Fibroblast of lung (primary cell): ENCODE measurements at regions not wholly inside any gene's neighbourhood (a gene's known extent, or its start where the extent isn't known, plus 50 kb on each side); places are given as distances from the start of the nearest gene placed in this dataset.

Source experiments
- DNase-seq, 2 donors: peaks; one replicate each; pipeline versions ENCODE4 v3.0.0 to v3.0.0-alpha.2; 2010; ENCODE audit warnings: low read depth in 2 of 2
- H2AFZ ChIP-seq: 2 replicates; pipeline ENCODE4 v1.5.1; 2012; ENCODE audit warnings: low read length, control low read depth, inconsistent platforms
- H3K27ac ChIP-seq: 2 replicates; pipeline ENCODE4 v1.5.1; 2011; ENCODE audit warnings: low read length, control low read depth; ENCODE audit not compliant: insufficient read depth
- H3K27me3 ChIP-seq: 2 replicates; pipeline ENCODE4 v1.5.1; 2011; ENCODE audit warnings: mild to moderate bottlenecking, low read length; ENCODE audit not compliant: control insufficient read depth, insufficient read depth
- H3K36me3 ChIP-seq: 2 replicates; pipeline ENCODE4 v1.5.1; 2011; ENCODE audit warnings: low read length; ENCODE audit not compliant: control insufficient read depth, insufficient read depth
- H3K4me1 ChIP-seq: 2 replicates; pipeline ENCODE4 v1.5.1; 2011; ENCODE audit warnings: low read length; ENCODE audit not compliant: control insufficient read depth, insufficient read depth; ENCODE audit errors: extremely low read depth
- H3K4me2 ChIP-seq: 2 replicates; pipeline ENCODE4 v1.5.1; 2011; ENCODE audit warnings: low read length, control low read depth; ENCODE audit not compliant: insufficient read depth; ENCODE audit errors: extremely low read depth
- H3K4me3 ChIP-seq, 4 experiments: fragments of 200-600 bp in 1 of 4; sonication (generic) in 1 of 4; replicated peaks in 1 of 4; 2 replicates each; pipeline ENCODE4 v1.5.1; 2011 to 2016; ENCODE audit warnings: low read length in 4 of 4, low read depth in 3 of 4, mild to moderate bottlenecking in 3 of 4, control low read depth in 2 of 4, inconsistent platforms in 1 of 4, mixed read lengths in 1 of 4; ENCODE audit not compliant: insufficient read depth in 1 of 4; ENCODE audit errors: control extremely low read depth in 1 of 4
- H3K79me2 ChIP-seq: 2 replicates; pipeline ENCODE4 v1.5.1; 2012; ENCODE audit warnings: mild to moderate bottlenecking, low read length, inconsistent platforms; ENCODE audit not compliant: control insufficient read depth, insufficient read depth
- H3K9ac ChIP-seq: 2 replicates; pipeline ENCODE4 v1.5.1; 2011; ENCODE audit warnings: mild to moderate bottlenecking, low read length, control low read depth; ENCODE audit not compliant: insufficient read depth
- H3K9me3 ChIP-seq: 2 replicates; pipeline ENCODE4 v1.5.1; 2012; ENCODE audit warnings: low read depth, low read length; ENCODE audit not compliant: control insufficient read depth, insufficient read depth
- H4K20me1 ChIP-seq: 2 replicates; pipeline ENCODE4 v1.5.1; 2011; ENCODE audit warnings: low read length; ENCODE audit not compliant: control insufficient read depth, insufficient read depth; ENCODE audit errors: extremely low read depth
- EZH2 ChIP-seq: IDR thresholded peaks from 2 replicates; pipeline ENCODE4 v1.5.1; 2012; ENCODE audit warnings: low read length, control low read depth, mild to moderate bottlenecking; ENCODE audit errors: missing control alignments
- TF ChIP-seq, protein P1 (sequence below), 2 donors: IDR thresholded peaks in 1 of 2; conservative IDR thresholded peaks in 1 of 2; 1 replicate in 1 of 2; 2 replicates in 1 of 2; pipeline ENCODE4 v1.5.1; 2011 to 2012; ENCODE audit warnings: low read length in 2 of 2, control low read depth in 1 of 2, inconsistent platforms in 1 of 2, low read depth in 1 of 2, mild to moderate bottlenecking in 1 of 2

DNA sequence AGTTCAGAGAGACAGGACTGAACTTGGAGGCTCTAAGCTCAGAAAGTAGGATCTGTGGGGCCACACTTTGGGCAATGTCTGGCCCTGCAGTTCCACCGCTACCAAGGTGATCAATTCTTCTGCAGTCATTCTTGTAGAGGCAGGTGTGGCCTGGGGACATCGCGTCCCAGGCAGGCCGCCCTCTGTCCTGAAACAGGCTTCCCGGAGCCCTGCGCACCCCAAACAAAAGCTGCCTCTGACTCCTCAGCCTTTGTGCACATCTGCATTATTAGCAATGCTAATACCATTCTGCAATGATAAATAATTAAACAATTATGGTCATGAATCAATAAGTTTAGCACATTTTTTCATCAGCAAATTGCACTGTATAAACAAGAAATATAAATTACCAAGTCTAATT lies 160.2 kb downstream of the URI1 start:
- no peaks in the 10 kb centered on the region for H3K79me2 ChIP-seq
- no peak overlapping the region for H3K4me2 ChIP-seq
- no peaks in the 10 kb centered on the region for H3K36me3 ChIP-seq
- TF ChIP-seq, protein P1, sequence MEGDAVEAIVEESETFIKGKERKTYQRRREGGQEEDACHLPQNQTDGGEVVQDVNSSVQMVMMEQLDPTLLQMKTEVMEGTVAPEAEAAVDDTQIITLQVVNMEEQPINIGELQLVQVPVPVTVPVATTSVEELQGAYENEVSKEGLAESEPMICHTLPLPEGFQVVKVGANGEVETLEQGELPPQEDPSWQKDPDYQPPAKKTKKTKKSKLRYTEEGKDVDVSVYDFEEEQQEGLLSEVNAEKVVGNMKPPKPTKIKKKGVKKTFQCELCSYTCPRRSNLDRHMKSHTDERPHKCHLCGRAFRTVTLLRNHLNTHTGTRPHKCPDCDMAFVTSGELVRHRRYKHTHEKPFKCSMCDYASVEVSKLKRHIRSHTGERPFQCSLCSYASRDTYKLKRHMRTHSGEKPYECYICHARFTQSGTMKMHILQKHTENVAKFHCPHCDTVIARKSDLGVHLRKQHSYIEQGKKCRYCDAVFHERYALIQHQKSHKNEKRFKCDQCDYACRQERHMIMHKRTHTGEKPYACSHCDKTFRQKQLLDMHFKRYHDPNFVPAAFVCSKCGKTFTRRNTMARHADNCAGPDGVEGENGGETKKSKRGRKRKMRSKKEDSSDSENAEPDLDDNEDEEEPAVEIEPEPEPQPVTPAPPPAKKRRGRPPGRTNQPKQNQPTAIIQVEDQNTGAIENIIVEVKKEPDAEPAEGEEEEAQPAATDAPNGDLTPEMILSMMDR (conservative IDR thresholded peaks at IDR 0.05 in 1 of 2, IDR thresholded peaks at IDR 0.05 in 1 of 2; ENCODE audit: low read depth in 1 of 2, low read length in 2 of 2) = no peak
- no peak for TF ChIP-seq EZH2
- H3K9ac ChIP-seq = no peak overlapping the region
- H4K20me1 ChIP-seq = no peaks in the 10 kb centered on the region
- DNase-seq = no peak
- H3K27ac ChIP-seq = no peak overlapping the region
- no peaks in the 10 kb centered on the region for H3K27me3 ChIP-seq
- H3K9me3 ChIP-seq = no peaks in the 10 kb centered on the region
- H3K4me1 ChIP-seq = no peaks in the 10 kb centered on the region
- H3K4me3 ChIP-seq = no peak overlapping the region
- H2AFZ ChIP-seq = no peak overlapping the region

DNA sequence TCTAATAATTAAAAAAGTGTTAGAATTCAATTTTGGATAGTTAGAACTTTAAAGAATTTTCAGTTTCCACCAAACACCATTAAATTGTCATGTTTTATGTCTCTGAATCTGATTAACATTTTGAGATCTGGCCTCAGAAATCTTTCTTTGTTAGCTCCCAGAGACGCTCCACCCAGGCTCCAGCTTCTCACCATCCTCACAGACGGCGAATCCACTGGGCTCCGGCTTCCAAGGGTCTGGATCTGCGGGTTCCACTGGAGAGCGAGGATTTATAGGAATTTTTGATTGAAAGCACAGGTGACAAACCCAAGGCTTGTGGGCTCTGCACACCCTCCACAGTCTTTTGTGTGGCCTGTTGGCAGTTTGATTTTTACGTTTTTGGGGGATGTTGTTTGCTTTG lies 160.6 kb downstream of the URI1 start:
- DNase-seq = no peak
- no peaks in the 10 kb centered on the region for H3K36me3 ChIP-seq
- no peak overlapping the region for H3K4me3 ChIP-seq
- H3K27ac ChIP-seq = no peak overlapping the region
- no peak overlapping the region for H3K9ac ChIP-seq
- H3K27me3 ChIP-seq = no peaks in the 10 kb centered on the region
- H2AFZ ChIP-seq = no peak overlapping the region
- TF ChIP-seq, protein P1 (conservative IDR thresholded peaks at IDR 0.05 in 1 of 2, IDR thresholded peaks at IDR 0.05 in 1 of 2; ENCODE audit: low read depth in 1 of 2, low read length in 2 of 2) = no peak
- no peak for TF ChIP-seq EZH2
- no peaks in the 10 kb centered on the region for H3K9me3 ChIP-seq
- H3K79me2 ChIP-seq = no peaks in the 10 kb centered on the region
- no peaks in the 10 kb centered on the region for H4K20me1 ChIP-seq
- no peaks in the 10 kb centered on the region for H3K4me1 ChIP-seq
- no peak overlapping the region for H3K4me2 ChIP-seq

DNA sequence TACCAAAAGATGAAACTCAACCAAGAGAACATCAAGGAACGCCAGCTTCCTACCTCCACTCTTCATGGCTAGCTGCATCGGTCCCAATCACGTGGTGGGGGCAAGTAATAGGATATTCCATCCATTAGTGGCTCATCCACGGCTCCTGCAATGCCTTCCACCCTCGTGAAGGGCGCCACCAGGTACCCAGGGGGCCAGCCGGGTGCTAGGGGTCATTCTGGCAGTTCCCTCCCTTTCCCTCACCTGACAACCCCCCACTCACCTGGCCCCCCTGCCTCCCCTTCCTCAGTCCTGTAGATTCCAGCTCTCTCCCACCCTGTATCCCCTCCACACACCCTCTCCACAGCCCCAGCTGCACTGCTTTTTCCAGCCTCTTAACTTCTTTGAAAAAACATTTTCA lies 161.9 kb downstream of the URI1 start:
- no peaks in the 10 kb centered on the region for H3K27me3 ChIP-seq
- H3K27ac ChIP-seq = no peak overlapping the region
- H4K20me1 ChIP-seq = no peaks in the 10 kb centered on the region
- H3K4me3 ChIP-seq = no peak overlapping the region
- TF ChIP-seq, protein P1 (conservative IDR thresholded peaks at IDR 0.05 in 1 of 2, IDR thresholded peaks at IDR 0.05 in 1 of 2; ENCODE audit: low read depth in 1 of 2, low read length in 2 of 2) = no peak
- TF ChIP-seq EZH2 = no peak
- no peak for DNase-seq
- H3K36me3 ChIP-seq = no peaks in the 10 kb centered on the region
- H3K4me1 ChIP-seq = no peaks in the 10 kb centered on the region
- H3K79me2 ChIP-seq = no peaks in the 10 kb centered on the region
- no peak overlapping the region for H2AFZ ChIP-seq
- H3K4me2 ChIP-seq = no peak overlapping the region
- H3K9ac ChIP-seq = no peak overlapping the region
- no peaks in the 10 kb centered on the region for H3K9me3 ChIP-seq
